ENCODE measurements at regions not wholly inside any gene's neighbourhood (a gene's known extent, or its start where the extent isn't known, plus 50 kb on each side); places are given as distances from the start of the nearest gene placed in this dataset.

DNA sequence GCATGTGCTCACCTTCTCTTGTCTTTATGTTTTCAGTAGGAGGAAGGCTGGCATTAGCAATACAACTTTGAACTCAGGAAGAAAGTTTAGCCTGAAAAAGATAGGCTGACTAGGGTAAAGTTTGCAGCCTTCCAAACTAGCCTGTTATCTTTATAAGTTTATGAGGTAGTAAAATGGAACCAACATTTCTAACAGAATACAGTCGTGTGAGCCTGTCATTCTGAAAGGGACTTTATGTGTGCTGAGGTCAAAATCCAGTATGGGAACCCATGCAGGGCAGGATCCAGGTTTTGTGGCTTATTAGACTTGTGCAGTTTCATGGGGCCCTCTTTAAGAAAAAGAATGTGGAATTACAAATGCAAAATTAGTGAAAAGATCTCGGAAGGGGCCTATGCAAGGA is 201.0 kb upstream of the PRPS1L1 start:
- no peak overlapping the region for H2AFZ ChIP-seq (replicated peaks; ENCODE audit: low read length, poor library complexity)
- H4K20me1 ChIP-seq (ENCODE audit: insufficient read depth, low read length) = no peaks in the 10 kb centered on the region
- H2AK5ac ChIP-seq (ENCODE audit: low read depth, low read length) = no peak overlapping the region
- BruUV-seq (replicated peaks) = no TSS peak
- ChIA-PET POLR2A (ENCODE audit: unreplicated experiment) (no interaction called here), CTCF (no interaction called here)
- no peak overlapping the region for H3K14ac ChIP-seq (replicated peaks; ENCODE audit: low read depth, low read length)
- no peaks in the 10 kb centered on the region for H3K79me1 ChIP-seq (ENCODE audit: low read depth in 1 of 2, low read length in 2 of 2)
- no peak overlapping the region for H3K23ac ChIP-seq (ENCODE audit: low read depth, low read length)
- no peak overlapping the region for H2BK15ac ChIP-seq (ENCODE audit: low read depth, low read length)
- no CpG with 5 or more reads among the region's 2 CpGs for WGBS, 2 experiments (ENCODE audit: extremely low coverage in 2 of 2, insufficient read length in 1 of 2)
- H4K91ac ChIP-seq (ENCODE audit: insufficient read depth, low read depth, low read length) = no peak overlapping the region
- H2AK9ac ChIP-seq (replicated peaks; ENCODE audit: low read depth, low read length, poor library complexity) = no peak overlapping the region
- H2BK5ac ChIP-seq (ENCODE audit: low read depth, low read length, poor library complexity, severe bottlenecking) = no peak overlapping the region
- no peak overlapping the region for H3K4ac ChIP-seq (ENCODE audit: low read depth, low read length)
- H3K4me3 ChIP-seq (ENCODE audit: insufficient read depth, low read depth, low read length) = no peak overlapping the region
- H3K27ac ChIP-seq (ENCODE audit: insufficient read depth, low read length) = no peak overlapping the region
- no peak for DNase-seq
- no peak overlapping the region for H3K9ac ChIP-seq (ENCODE audit: low read depth, low read length)
- no peak overlapping the region for H2BK120ac ChIP-seq (ENCODE audit: low read depth, low read length)
- H3K9me1 ChIP-seq (ENCODE audit: insufficient read depth, low read length) = no peaks in the 10 kb centered on the region
- H3K18ac ChIP-seq (ENCODE audit: low read depth, low read length) = no peak overlapping the region
- H4K5ac ChIP-seq (ENCODE audit: low read depth, low read length) = no peak overlapping the region
- no peak overlapping the region for H3K56ac ChIP-seq (ENCODE audit: extremely low read depth, insufficient read depth, low read length)
- ATAC-seq (ENCODE audit: low read depth) = no peak
- no peaks in the 10 kb centered on the region for H3K9me3 ChIP-seq (ENCODE audit: control insufficient read depth, insufficient read depth, low read length)
- TF ChIP-seq NFE2L2 (IDR thresholded peaks at IDR 0.05; ENCODE audit: low read depth, low read length) (no peak), MAFK (IDR thresholded peaks at IDR 0.05; ENCODE audit: low read depth, low read length) (no peak), FOS (IDR thresholded peaks at IDR 0.05; ENCODE audit: low read depth, low read length) (no peak)
- no peaks in the 10 kb centered on the region; the same call in 1 of the 2 replicates for H3K27me3 ChIP-seq (ENCODE audit: control insufficient read depth, insufficient read depth, low read length)
- H3K4me2 ChIP-seq (ENCODE audit: low read depth, low read length) = no peak overlapping the region
- no peak overlapping the region for H2BK20ac ChIP-seq (ENCODE audit: low read depth, low read length)
- intact Hi-C loops (cut with micrococcal nuclease) (no loop called here), in situ Hi-C loops (cut with MboI; ENCODE audit: low sequenced_read_pairs) (no loop called here), dilution Hi-C loops (cut with HindIII; ENCODE audit: low sequenced_read_pairs, unreplicated experiment) (no loop called here)
- H3K36me3 ChIP-seq (ENCODE audit: control insufficient read depth, insufficient read depth, low read length) = no peaks in the 10 kb centered on the region
- H3K4me1 ChIP-seq (ENCODE audit: control insufficient read depth, insufficient read depth, low read length) = no peaks in the 10 kb centered on the region
- no peak overlapping the region for H4K8ac ChIP-seq (ENCODE audit: low read depth in 2 of 2, low read length in 2 of 2)

Data from IMR-90 (cell line).